ENCODE measurements at regions not wholly inside any gene's neighbourhood (a gene's known extent, or its start where the extent isn't known, plus 50 kb on each side); places are given as distances from the start of the nearest gene placed in this dataset.

DNA sequence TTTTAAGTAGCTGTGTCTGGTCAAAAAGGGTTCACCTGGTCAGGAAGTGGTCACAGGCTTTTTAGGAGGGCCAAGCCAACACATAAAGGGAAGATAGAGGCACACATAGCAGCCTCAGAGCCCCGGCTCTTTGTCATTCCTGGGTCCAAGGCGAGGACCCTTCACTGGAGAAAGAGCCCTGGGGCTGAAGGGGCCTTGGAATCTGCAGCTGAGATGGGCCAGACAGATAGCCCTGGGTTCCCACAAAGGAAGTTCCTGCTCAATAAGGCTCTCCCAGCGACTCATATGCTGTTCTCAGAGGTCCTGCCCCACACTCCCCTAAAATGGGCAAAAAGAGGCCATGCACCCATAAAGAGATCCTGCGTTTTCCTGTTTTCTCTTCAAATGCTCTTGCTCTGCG, 77.7 kb downstream of the LINC01488 start:
- no peak for TF ChIP-seq REST (IDR thresholded peaks at IDR 0.05)
- no peak for TF ChIP-seq EHMT2 (IDR thresholded peaks at IDR 0.05; ENCODE audit: low read depth)
- TF ChIP-seq, protein P1, sequence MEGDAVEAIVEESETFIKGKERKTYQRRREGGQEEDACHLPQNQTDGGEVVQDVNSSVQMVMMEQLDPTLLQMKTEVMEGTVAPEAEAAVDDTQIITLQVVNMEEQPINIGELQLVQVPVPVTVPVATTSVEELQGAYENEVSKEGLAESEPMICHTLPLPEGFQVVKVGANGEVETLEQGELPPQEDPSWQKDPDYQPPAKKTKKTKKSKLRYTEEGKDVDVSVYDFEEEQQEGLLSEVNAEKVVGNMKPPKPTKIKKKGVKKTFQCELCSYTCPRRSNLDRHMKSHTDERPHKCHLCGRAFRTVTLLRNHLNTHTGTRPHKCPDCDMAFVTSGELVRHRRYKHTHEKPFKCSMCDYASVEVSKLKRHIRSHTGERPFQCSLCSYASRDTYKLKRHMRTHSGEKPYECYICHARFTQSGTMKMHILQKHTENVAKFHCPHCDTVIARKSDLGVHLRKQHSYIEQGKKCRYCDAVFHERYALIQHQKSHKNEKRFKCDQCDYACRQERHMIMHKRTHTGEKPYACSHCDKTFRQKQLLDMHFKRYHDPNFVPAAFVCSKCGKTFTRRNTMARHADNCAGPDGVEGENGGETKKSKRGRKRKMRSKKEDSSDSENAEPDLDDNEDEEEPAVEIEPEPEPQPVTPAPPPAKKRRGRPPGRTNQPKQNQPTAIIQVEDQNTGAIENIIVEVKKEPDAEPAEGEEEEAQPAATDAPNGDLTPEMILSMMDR (IDR thresholded peaks at IDR 0.05) = no peak
- no peak for TF ChIP-seq NR3C1 (IDR thresholded peaks at IDR 0.05)
- TF ChIP-seq USF2 (IDR thresholded peaks at IDR 0.05) = no peak
- no peak for TF ChIP-seq KDM1A (IDR thresholded peaks at IDR 0.05; ENCODE audit: low read depth)
